Trophoblast cell (in vitro differentiated cells and primary cell): ENCODE measurements at regions not wholly inside any gene's neighbourhood (a gene's known extent, or its start where the extent isn't known, plus 50 kb on each side); places are given as distances from the start of the nearest gene placed in this dataset.

ENCODE experiments used
- DNase-seq, 2 donors: peaks; one replicate each; pipeline ENCODE4 v3.0.0-alpha.2; 2016
- H2AFZ ChIP-seq: 2 replicates; pipeline ENCODE4 v1.6.1; 2013; ENCODE audit warnings: low read length, moderate library complexity, mild to moderate bottlenecking; ENCODE audit not compliant: insufficient read depth, poor library complexity
- H2AK5ac ChIP-seq: 2 replicates; pipeline ENCODE4 v1.6.1; 2013; ENCODE audit warnings: mild to moderate bottlenecking, low read length
- H2BK120ac ChIP-seq: 2 replicates; pipeline ENCODE4 v1.6.1; 2013; ENCODE audit warnings: low read length, mild to moderate bottlenecking, moderate library complexity; ENCODE audit not compliant: insufficient read depth, poor library complexity
- H2BK12ac ChIP-seq: 2 replicates; pipeline ENCODE4 v1.6.1; 2013; ENCODE audit warnings: mild to moderate bottlenecking, low read length, moderate library complexity
- H2BK5ac ChIP-seq: 2 replicates; pipeline ENCODE4 v1.6.1; 2013; ENCODE audit warnings: low read length, low read depth, moderate library complexity, mild to moderate bottlenecking; ENCODE audit not compliant: poor library complexity
- H3K14ac ChIP-seq: 2 replicates; pipeline ENCODE4 v1.6.1; 2013; ENCODE audit warnings: mild to moderate bottlenecking, low read length
- H3K18ac ChIP-seq: 2 replicates; pipeline ENCODE4 v1.6.1; 2013; ENCODE audit warnings: mild to moderate bottlenecking, low read length
- H3K23ac ChIP-seq: 2 replicates; pipeline ENCODE4 v1.6.1; 2013; ENCODE audit warnings: low read length
- H3K27ac ChIP-seq: 2 replicates; pipeline ENCODE4 v1.5.1; 2013; ENCODE audit warnings: low read depth, mild to moderate bottlenecking, inconsistent platforms, low read length, moderate library complexity
- H3K27me3 ChIP-seq: 2 replicates; pipeline ENCODE4 v1.6.1; 2013; ENCODE audit warnings: inconsistent platforms, mild to moderate bottlenecking, low read length, moderate library complexity; ENCODE audit not compliant: insufficient read depth
- H3K36me3 ChIP-seq, 2 experiments: 1 replicate in 1 of 2; 2 replicates in 1 of 2; pipeline ENCODE4 v1.6.1; 2013; ENCODE audit warnings: low read length in 2 of 2, mild to moderate bottlenecking in 2 of 2, moderate library complexity in 1 of 2; ENCODE audit not compliant: insufficient read depth in 2 of 2, control insufficient read depth in 1 of 2
- H3K4ac ChIP-seq: 2 replicates; pipeline ENCODE4 v1.6.1; 2013; ENCODE audit warnings: low read depth, mild to moderate bottlenecking, low read length, moderate library complexity
- H3K4me1 ChIP-seq, 2 experiments: 1 replicate in 1 of 2; 2 replicates in 1 of 2; pipeline ENCODE4 v1.6.1; 2013; ENCODE audit warnings: low read length in 2 of 2, mild to moderate bottlenecking in 2 of 2, moderate library complexity in 1 of 2; ENCODE audit not compliant: insufficient read depth in 2 of 2, control insufficient read depth in 1 of 2
- H3K4me2 ChIP-seq: 2 replicates; pipeline ENCODE4 v1.6.1; 2013; ENCODE audit warnings: inconsistent platforms, mild to moderate bottlenecking, low read length, moderate library complexity
- H3K4me3 ChIP-seq: 2 replicates; pipeline ENCODE4 v1.5.1; 2013; ENCODE audit warnings: mild to moderate bottlenecking, low read depth, low read length, inconsistent platforms
- H3K79me1 ChIP-seq: one replicate; pipeline ENCODE4 v1.6.1; 2013; ENCODE audit warnings: low read length
- H3K79me2 ChIP-seq: 2 replicates; pipeline ENCODE4 v1.6.1; 2013; ENCODE audit warnings: low read length, mild to moderate bottlenecking; ENCODE audit not compliant: control insufficient read depth, insufficient read depth, poor library complexity
- H3K9ac ChIP-seq: 2 replicates; pipeline ENCODE4 v1.6.1; 2013; ENCODE audit warnings: mild to moderate bottlenecking, low read length
- H3K9me3 ChIP-seq: 2 replicates; pipeline ENCODE4 v1.6.1; 2013; ENCODE audit warnings: low read depth, mild to moderate bottlenecking, control low read depth, inconsistent platforms, low read length; ENCODE audit not compliant: insufficient read depth
- H4K12ac ChIP-seq: 2 replicates; pipeline ENCODE4 v1.6.1; 2013; ENCODE audit warnings: low read depth, mild to moderate bottlenecking, low read length, moderate library complexity
- H4K8ac ChIP-seq: 2 replicates; pipeline ENCODE4 v1.6.1; 2013; ENCODE audit warnings: low read depth, mild to moderate bottlenecking, low read length, moderate library complexity
- H4K91ac ChIP-seq: one replicate; pipeline ENCODE4 v1.6.1; 2013; ENCODE audit warnings: low read depth, mild to moderate bottlenecking, low read length, moderate library complexity
- WGBS: extraction: QIAGEN DNeasy Blood & Tissue Kit; methylation state at CpG from one replicate; pipeline ENCODE4 v1.1.7; 2013; ENCODE audit warnings: missing lambda C conversion rate; ENCODE audit not compliant: insufficient read length, insufficient coverage; ENCODE audit errors: extremely low coverage; 5-methylcytosine and 5-hydroxymethylcytosine counted together

DNA sequence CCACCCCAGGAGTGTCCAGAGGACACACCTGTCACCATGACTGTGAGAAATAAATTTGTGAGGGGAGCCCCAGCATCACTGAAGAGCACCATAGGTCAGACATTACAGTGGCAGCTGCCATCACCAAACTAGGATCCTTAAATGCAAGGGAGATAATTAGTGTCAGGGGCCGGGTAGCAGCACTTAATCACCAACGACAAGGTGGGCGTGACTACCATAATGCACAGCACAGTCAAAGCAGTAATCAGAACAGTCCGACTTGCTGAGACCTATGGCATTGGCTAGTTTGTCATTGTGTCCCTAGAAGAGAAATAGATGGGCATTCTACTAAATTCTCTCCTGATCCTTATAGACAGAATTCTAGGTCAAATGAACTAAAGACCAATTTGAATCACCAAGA is 856.7 kb upstream of the GOT2 start:
- Histone ChIP-seq H2BK5ac (no peak overlapping the region), H3K18ac (no peak overlapping the region), H3K79me2 (no peaks in the 10 kb centered on the region), H3K79me1 (no peaks in the 10 kb centered on the region), H3K4me1 (no peaks in the 10 kb centered on the region), H3K4me3 (no peak overlapping the region), H3K4ac (no peak overlapping the region), H3K9ac (no peak overlapping the region), H4K8ac (no peak overlapping the region), H2BK120ac (no peak overlapping the region), H3K23ac (no peak overlapping the region), H2AFZ (no peak overlapping the region), H3K36me3 (no peaks in the 10 kb centered on the region), H2BK12ac (no peak overlapping the region), H2AK5ac (no peak overlapping the region), H4K12ac (no peak overlapping the region), H3K9me3 (no peaks in the 10 kb centered on the region), H3K27ac (no peak overlapping the region), H3K14ac (no peak overlapping the region), H4K91ac (no peak overlapping the region), H3K4me2 (no peak overlapping the region), H3K27me3 (no peaks in the 10 kb centered on the region)
- WGBS: no CpG with 5 or more reads among the region's 4 CpGs
- DNase-seq: no peak

DNA sequence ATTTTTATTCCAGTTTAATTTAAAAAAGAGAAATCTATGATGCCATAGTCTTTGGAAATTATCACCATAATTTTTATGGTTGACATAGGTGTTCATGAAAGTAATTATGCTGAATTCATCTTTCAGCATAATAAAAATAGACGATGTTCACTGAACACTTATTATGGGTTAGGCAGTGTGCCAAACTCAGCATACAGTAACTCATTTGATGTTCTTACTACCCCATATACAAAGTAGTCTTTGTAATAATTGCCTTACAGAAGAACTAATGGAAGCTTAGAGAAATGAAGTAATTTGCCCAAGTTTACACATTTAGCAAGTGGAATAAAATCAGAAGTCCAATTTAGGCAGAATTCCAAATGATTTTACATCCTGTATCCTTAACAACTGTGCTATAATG is 852.2 kb upstream of the GOT2 start:
- Histone ChIP-seq H2BK12ac (no peak overlapping the region), H4K8ac (no peak overlapping the region), H3K9ac (no peak overlapping the region), H3K79me1 (no peaks in the 10 kb centered on the region), H3K4me2 (no peak overlapping the region), H3K18ac (no peak overlapping the region), H2BK5ac (no peak overlapping the region), H3K27ac (no peak overlapping the region), H3K4me3 (no peak overlapping the region), H2AK5ac (no peak overlapping the region), H2AFZ (no peak overlapping the region), H3K27me3 (no peaks in the 10 kb centered on the region), H3K36me3 (no peaks in the 10 kb centered on the region), H2BK120ac (no peak overlapping the region), H4K12ac (no peak overlapping the region), H3K79me2 (no peaks in the 10 kb centered on the region), H4K91ac (no peak overlapping the region), H3K4ac (no peak overlapping the region), H3K9me3 (no peaks in the 10 kb centered on the region), H3K23ac (no peak overlapping the region), H3K4me1 (no peaks in the 10 kb centered on the region), H3K14ac (no peak overlapping the region)
- no peak for DNase-seq
- WGBS: no CpG with 5 or more reads among the region's 1 CpG

DNA sequence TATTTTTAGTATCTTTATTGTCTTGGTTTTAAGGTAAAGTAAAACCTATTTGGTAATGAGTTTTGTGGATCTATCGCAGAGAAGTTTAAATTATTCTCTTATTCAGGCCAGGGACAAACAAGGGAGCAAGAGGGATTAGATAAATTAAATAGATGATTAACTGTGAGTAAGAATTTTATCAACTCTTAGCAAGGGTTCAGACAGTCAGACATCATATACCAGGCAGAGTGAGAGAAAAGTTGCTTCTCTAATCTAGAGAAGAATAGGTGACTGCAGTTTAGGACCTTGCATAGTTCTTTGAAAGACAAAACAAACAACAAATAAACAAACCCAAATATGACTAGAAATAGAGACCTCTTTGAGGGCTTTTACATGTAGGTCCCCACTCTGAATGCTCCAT is 840.2 kb upstream of the GOT2 start:
- H3K36me3 ChIP-seq: no peaks in the 10 kb centered on the region
- no peak overlapping the region for H2BK12ac ChIP-seq
- no peaks in the 10 kb centered on the region for H3K79me2 ChIP-seq
- no CpG with 5 or more reads among the region's 1 CpG for WGBS
- H3K4ac ChIP-seq: no peak overlapping the region
- no peaks in the 10 kb centered on the region for H3K27me3 ChIP-seq
- no peaks in the 10 kb centered on the region for H3K79me1 ChIP-seq
- H2BK5ac ChIP-seq: no peak overlapping the region
- no peak overlapping the region for H2BK120ac ChIP-seq
- H2AFZ ChIP-seq: no peak overlapping the region
- H3K18ac ChIP-seq: no peak overlapping the region
- H3K9me3 ChIP-seq: no peaks in the 10 kb centered on the region
- H2AK5ac ChIP-seq: no peak overlapping the region
- no peak overlapping the region for H3K4me2 ChIP-seq
- H3K14ac ChIP-seq: no peak overlapping the region
- H3K9ac ChIP-seq: no peak overlapping the region
- no peak overlapping the region for H4K91ac ChIP-seq
- DNase-seq: no peak
- H3K23ac ChIP-seq: no peak overlapping the region
- H4K8ac ChIP-seq: no peak overlapping the region
- H3K4me3 ChIP-seq: no peak overlapping the region
- H4K12ac ChIP-seq: no peak overlapping the region
- no peak overlapping the region for H3K27ac ChIP-seq
- no peaks in the 10 kb centered on the region for H3K4me1 ChIP-seq

DNA sequence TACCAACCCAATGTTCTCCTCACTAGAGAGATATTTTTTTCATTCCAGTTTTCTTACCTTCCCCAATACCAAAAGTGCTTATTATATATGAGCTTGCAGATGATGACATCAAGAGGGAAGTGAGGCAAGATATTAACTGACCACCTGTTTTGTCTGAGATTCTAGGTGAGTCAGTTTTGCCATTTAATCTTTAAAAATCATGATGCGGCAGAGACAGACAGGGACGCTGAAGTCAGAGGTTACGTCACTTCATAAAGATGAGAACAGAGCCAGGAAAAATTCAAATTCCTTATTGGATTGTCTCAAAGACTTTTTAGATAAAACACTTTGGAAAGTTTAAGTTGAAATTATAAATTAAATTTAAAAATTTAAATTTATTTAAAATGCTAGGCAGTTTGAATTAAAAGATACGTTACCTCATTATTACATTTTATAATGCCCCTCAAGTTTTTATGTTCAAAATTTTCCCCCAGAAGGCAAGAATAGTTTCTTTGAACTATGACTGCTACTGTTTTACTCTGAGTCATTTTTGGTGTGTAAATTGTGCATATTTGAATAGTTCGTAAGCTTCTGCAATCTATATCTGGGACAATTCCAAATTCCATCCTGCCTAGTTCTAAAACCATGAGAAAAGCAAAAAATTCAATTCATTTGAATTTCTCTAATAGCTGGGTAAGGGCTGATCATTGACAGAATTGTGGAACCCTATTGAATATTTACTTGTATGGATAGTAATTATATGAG is 839.6 kb upstream of the GOT2 start:
- Histone ChIP-seq H3K9me3 (no peaks in the 10 kb centered on the region), H3K23ac (no peak overlapping the region), H2BK5ac (no peak overlapping the region), H3K14ac (no peak overlapping the region), H3K4me3 (no peak overlapping the region), H4K8ac (no peak overlapping the region), H2AK5ac (no peak overlapping the region), H3K79me2 (no peaks in the 10 kb centered on the region), H3K4me2 (no peak overlapping the region), H3K4ac (no peak overlapping the region), H3K18ac (no peak overlapping the region), H3K79me1 (no peaks in the 10 kb centered on the region), H2BK120ac (no peak overlapping the region), H3K36me3 (no peaks in the 10 kb centered on the region), H3K27me3 (no peaks in the 10 kb centered on the region), H3K4me1 (no peaks in the 10 kb centered on the region), H3K27ac (no peak overlapping the region), H3K9ac (no peak overlapping the region), H4K12ac (no peak overlapping the region), H2AFZ (no peak overlapping the region), H4K91ac (no peak overlapping the region), H2BK12ac (no peak overlapping the region)
- no CpG with 5 or more reads among the region's 5 CpGs for WGBS
- no peak for DNase-seq
